ENCODE measurements at regions not wholly inside any gene's neighbourhood (a gene's known extent, or its start where the extent isn't known, plus 50 kb on each side); places are given as distances from the start of the nearest gene placed in this dataset.

DNA sequence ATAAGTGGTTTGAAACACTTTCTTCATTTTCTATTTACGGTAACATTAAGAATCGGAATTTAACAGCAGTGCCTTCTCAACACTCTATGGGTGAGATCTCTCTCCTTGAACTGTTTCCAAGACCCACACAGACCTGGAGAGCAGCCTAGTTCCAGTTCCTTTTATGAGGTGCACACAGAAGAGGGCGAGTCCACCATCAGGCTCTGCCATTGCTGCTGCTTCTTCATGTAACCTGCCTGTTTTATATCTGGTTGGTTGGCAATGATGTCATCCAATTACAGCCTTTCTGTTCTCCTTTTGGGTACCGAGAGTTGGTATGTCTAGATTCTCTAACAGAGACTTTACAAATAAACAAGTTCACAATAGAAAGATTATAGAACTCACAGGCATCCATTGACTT lies 225.7 kb downstream of the UTP18 start:
- DNase-seq (ENCODE audit: low read depth in 2 of 3, low spot score in 1 of 3), result no peak

DNA sequence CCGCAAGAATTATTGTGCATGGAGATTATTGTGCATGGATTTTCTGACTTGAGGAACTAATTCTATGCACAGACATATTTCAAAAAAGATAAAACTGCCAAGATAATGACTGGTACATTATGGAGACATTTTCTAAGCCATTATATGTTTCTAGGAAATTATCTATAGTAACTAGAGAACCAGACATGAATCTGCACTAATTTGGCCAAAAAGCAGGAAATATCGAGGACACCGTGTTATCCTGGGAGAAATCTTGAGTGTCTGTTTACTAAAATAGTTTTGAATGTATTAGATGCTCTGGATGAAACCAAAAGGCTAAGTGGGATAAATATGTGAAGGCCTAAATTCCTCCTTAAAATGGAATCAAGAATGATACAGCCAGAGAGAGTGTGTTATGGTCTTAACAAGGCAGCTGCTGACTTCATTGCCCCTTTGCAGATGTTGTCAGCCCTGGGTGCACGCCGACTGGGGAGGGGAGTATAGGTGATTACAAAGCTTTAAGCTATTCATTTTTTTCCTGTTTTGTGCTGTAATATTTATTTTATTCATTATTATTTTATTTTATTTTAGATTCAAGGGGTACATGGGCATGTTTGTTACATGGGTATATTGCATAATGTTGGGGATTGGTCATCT lies 226.7 kb downstream of the UTP18 start:
- DNase-seq (ENCODE audit: low read depth in 2 of 3, low spot score in 1 of 3), result no peak

DNA sequence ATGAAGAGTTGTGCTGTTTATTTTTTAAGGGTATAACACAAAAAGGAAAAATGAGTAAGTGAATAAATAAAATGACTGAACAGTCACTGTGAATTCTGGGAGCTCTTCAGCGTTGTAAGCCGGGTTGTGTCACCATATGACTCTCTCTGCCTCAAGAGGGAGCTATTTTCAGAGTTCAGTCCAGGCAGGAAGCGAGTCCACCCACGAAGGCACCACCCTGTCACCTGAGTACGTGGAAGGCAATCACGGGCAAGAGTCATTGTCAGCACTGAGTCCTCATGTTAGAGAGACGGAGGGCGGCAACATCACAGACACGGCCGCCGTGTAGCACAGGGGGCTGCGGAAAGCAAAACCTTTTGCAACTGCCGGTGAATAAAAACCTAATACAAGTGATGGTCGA lies 227.6 kb downstream of the UTP18 start:
- peak in 2 of 3 donors; percentile 8 to 15 for DNase-seq (ENCODE audit: low read depth in 2 of 3, low spot score in 1 of 3)

DNA sequence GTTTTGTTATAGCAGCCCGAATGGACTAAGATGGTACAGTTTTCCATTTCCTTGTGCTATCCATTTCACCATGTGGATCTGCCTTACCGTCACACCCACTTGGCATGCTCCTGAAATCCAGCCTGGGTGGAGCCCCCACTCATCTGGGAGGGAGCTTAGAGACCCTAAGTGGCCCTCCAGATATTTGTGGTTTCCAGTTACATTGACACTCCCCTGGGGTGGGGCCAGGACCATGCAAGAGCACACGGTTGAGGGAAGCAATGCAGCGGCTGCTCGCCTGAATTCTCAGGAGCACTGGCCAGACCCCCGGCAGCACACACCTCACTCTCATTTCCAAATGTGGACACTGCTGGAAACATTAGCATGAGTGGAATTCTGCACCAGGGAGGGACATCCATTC lies 231.1 kb downstream of the UTP18 start:
- DNase-seq (ENCODE audit: low read depth in 2 of 3, low spot score in 1 of 3), result no peak

DNA sequence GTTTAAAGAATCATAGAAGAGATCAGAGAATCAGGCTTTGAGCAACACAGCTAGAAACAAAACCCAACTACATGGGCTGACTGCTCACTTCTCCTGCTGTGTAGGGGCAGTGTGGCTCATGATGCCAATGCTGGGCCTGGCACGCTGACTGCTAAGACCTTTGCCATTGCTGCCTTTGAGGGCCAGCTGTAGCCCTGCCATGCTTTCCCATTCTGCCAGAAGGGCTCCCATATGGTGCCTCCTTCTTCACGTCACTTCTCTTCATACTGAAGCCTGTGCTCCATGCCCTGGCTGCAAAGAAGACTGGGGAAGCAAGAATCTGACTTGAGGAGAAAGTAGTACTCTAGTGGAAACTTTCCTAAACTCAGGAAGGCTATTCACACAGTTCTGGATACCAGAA lies 232.9 kb downstream of the UTP18 start:
- no peak for DNase-seq (ENCODE audit: low read depth in 2 of 3, low spot score in 1 of 3)

DNA sequence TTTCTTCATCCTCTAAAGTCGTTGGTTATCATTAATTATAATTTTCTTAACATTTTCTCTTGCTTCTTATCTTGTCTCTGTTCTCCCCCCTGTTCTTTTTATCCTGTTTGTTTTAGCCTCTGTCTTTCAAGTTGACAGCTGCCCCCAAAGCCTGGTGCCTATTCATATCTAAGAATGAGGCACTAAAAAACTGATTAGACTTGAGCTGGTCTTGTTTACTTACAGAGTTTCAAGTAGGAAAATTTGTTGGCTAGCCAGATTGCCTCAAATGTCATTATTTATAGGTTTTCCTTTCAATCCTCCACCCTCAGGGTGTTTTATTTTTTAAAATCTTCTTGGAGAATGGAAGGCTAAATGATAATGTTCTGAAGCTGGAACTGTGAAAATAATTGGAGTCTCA lies 236.0 kb downstream of the UTP18 start:
- no peak for DNase-seq (ENCODE audit: low read depth in 2 of 3, low spot score in 1 of 3)

DNA sequence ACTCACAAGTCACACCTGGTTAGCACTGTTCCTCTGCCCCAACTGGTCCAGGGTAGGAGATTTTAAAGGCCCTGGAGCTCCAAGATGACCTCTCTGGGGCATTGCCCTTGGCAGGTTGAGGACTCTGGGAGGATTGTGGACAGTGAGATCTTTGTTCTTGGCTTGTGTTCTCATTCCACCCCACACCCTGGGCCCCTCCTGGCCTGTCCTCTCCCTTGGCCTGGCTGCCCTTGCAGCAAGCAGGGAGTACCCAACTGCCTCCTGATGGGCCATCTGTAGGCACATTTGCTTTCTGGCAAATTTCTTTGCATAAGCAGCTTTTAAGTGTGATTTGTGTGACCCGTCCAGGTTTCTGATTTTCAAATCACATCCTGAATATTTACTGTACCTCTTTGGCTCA lies 239.6 kb downstream of the UTP18 start:
- no peak for DNase-seq (ENCODE audit: low read depth in 2 of 3, low spot score in 1 of 3)

DNA sequence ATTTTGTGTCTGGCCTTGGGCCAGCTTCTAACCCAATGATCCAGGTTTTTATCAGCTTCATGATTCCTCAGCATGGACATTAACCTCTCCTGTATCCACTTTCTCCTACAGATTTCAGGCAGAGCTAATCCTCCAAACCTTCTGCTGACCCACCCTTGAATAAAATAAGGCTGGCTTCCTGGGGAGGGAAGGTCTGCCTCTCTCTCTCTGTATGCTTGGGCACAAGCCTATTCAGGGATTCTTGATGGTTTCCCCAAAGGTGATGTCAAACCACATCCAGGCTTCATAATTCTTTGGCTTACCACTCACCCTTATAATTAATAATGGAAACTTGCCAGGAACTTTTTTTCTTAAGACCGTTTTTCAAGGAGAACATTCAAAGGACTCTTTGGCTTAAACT lies 240.1 kb downstream of the UTP18 start:
- DNase-seq (ENCODE audit: low read depth in 2 of 3, low spot score in 1 of 3), result no peak

DNA sequence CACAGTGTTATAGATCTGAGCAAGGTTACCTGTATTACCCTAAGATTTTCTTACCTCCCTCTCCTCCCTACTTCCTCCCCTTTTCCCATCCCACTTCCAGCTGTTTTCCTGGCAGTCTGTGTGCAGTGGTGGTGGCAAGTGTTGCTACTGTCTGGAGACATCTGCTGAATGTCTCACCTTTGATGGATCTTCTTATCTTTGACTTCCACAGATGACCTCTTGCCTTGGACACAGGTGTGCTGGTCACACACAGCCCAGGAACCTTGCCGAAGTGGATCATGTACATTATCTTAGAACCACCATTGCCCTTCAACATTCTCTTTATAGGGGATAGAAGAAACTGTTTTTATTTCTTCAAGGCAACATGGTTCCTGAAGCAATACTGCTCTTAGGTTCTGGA lies 245.1 kb downstream of the UTP18 start:
- DNase-seq (ENCODE audit: low read depth in 2 of 3, low spot score in 1 of 3), result no peak

DNA sequence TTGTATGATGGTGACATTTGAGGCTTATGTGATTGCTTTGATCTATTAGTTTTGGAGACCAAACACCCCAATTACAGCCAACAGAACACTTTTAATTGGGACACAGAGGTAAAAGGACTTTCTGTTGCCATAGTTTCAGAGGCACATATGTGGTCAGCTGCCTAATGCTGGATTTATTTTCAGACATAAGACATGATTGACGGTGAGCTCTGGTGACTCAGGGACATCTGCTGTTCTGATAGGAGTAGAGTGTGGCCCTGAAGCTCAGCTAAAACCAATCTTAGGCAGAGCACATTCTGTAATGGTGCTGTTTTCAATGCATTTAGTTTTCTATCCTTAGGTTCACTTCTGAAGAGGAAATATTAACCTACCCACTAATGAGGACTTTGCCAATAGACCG lies 247.1 kb downstream of the UTP18 start:
- no peak for DNase-seq (ENCODE audit: low read depth in 2 of 3, low spot score in 1 of 3)

DNA sequence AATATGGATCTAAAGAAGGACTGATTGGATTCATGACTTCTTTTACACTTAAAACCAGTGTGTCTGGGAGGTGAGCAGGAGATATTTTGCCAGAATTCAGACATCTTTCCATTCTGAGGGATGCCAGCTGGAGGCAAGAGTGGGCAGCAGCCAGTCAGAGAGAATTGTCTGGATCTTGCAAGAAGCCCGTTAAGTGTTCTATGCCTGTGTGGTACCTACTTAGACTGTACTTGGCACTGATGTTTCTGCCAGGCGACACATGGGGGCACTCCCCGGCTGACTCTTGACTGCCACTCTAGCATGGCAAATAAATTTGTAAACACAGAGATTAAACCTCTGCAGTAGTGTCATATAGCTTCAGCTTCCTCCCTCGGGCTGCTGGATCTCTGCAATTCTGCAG lies 247.7 kb downstream of the UTP18 start:
- DNase-seq (ENCODE audit: low read depth in 2 of 3, low spot score in 1 of 3), result no peak

DNA sequence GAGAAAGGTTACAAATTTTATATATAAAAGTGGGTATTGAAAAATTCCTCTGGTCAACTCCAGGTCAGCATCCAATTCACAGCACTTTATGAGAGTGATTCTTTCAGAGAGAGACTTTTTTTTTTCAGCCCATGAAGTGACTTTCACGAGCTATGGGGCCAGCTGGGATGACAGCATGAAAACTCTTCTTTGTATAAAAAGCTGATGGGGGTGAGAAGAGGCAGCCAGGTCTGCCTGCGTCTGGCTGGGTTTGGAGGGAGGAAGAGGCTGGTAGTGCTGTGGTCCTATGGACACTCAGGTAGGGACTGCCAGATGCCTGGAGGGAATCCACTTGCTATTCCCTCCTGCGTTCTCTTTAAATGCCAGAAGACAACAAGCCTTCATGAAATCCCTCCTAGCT lies 250.6 kb downstream of the UTP18 start:
- DNase-seq (ENCODE audit: low read depth in 2 of 3, low spot score in 1 of 3), result no peak

DNA sequence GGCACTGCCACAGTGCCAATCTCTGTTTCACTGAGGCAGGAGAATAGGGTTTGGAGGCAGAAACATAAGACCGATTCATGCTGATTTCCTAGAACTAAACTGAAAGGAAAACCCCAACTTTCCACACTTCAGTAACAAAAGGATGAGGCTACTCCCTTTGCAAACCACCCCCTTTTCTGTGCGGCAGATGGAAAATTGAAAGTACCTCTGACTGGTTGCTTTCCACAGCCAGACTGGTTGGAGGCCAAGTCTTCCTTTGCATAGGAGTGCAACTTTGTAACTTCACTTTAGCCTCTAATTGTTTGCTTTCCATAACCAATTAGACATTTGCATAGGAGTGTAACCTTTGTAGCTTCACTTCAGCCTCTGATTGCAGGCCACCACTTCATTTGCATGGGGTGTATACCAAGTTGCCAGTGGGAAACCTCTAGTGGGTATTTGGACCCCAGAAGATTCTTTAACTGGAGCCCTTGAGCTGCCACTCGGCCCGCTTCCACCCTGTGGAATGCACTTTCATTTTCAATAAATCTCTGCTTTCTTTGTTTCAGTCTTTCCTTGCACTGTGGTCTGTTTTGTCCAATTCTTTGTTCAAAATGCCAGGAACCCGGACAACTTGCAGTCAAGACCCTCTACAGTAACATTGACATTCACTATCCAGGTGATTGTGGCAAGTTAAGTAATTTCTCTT lies 252.0 kb downstream of the UTP18 start:
- DNase-seq (ENCODE audit: low read depth in 2 of 3, low spot score in 1 of 3), result no peak

DNA sequence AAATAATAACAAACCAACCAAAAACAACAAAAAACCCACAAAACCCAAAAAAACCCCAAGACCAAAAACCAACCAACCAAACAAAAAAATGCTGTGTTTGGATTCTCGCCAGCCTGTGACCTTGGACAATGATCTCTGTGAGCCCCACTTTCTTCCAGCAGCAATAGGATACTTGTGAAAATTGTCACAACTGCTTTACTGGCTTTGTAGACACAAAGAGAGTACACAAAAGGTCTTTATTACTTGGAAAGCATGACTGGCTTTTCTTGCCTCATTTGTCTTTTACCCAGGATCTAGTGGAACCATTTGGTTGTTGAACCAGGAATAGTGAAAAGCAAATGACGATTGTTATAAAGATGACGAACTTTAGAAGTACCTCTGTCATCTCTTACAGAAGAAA lies 256.6 kb downstream of the UTP18 start:
- DNase-seq (ENCODE audit: low read depth in 2 of 3, low spot score in 1 of 3), result no peak

DNA sequence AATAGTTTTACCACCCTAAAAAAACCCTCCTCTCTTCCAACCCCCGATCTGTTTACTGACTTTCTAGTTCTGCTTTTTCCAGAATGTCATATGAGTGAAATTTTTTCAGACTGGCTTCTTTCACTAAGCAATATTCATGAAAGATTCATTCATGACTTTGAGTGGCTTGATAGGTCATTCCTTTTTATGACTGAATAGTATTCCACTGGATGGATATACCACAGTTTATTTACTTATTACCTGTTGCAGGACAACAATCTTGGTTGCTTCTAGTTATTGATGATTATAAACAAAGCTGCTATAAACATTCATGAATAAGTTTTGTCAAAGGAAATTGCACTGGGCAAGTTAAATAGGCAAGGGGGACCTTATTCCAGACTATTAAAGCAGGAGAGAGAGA lies 264.2 kb downstream of the UTP18 start:
- no peak for DNase-seq (ENCODE audit: low read depth in 2 of 3, low spot score in 1 of 3)

DNA sequence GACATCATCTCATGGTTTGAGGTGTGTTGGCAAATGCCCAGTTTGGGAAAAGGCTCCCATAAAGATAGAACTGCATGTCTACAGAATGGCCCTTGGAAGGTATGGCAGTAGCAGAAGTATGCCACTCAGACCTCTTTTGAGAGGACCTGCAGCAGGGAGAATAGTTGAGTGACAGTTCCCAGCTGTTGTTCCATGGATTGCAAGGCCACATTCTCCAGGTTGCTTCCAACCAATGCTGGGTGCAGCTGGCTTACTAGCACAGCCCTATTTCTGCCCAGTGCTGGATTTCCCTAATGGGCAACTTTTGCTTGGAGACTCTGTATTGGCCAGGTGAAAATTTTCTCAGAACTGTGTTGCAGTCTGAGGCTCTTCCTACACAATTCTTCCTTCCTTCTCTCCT lies 266.2 kb downstream of the UTP18 start:
- no peak for DNase-seq (ENCODE audit: low read depth in 2 of 3, low spot score in 1 of 3)

DNA sequence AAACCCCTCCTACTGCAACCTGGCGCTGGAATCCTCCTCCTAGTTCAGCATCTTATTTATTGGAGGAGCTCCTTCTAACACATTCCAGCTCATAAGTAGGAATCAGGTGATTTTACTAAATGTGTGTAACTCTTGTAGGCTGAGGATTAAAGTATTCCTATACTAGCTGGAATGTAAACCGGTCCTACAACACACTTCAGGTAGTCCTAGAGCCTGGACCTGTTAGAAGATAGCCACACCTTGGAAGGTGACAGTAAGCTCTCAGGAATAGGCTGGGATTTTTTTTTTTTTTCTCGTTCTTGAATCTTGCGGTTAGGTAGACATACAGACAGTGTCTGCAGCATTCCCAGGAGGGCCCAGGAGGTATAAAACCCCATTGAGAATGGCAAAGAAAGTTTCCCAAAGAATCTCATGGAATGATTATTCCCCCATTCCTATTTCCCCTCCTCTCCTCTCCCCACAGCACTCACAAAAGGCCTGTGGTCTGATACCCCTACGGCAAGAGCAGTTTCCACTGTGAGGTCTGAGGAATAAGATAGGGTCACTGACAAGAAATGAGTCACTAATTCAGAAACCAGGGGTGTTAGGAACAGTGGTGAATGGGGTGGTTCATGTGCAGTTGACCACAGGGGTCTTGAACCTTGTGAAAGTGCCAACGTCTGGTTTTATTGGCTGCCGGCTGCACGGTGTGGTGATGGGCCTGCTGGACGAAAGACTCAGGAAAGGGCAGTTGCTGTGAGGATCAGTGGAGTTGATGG lies 267.1 kb downstream of the UTP18 start:
- DNase-seq (ENCODE audit: low read depth in 2 of 3, low spot score in 1 of 3), result no peak

DNA sequence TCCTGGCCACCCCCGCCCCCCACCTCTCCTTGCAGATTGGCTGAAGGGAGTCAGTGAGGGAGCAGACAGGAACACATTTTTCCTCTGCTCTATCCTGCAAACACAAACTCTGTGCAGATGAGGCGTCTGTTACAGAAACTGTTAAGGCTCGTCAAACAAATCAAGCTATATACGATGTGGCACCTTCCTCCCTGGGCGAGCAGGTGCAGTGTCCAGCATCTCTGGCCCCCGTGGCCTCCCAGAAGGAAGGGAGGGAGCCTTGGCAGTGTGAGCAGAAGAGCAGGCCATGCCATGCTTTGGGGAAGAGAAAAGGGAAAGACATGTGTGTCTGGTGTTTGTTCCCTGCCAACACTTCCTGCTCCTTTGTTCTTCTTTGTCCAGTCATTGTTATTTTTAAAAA lies 267.8 kb downstream of the UTP18 start:
- DNase-seq (ENCODE audit: low read depth in 2 of 3, low spot score in 1 of 3), result no peak

DNA sequence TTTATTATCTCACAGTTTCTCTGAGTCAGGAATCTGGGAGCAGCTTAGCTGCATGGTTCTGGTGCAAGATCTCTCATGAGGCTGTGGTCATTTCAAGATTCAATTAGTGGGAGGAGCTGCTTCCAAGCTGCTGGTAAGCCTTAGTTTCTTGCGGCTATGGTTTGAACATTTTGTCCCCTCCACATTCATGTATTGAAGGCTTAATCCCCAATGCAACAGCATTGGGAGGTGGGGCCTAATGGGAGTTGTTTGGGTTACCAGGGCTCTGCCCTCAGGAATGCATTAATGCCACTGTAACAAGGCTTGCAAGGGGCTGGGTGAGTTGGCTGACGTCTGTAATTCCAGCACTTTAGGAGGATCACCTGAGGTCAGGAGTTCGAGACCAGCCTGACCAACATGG lies 272.9 kb downstream of the UTP18 start:
- no peak for DNase-seq (ENCODE audit: low read depth in 2 of 3, low spot score in 1 of 3)

DNA sequence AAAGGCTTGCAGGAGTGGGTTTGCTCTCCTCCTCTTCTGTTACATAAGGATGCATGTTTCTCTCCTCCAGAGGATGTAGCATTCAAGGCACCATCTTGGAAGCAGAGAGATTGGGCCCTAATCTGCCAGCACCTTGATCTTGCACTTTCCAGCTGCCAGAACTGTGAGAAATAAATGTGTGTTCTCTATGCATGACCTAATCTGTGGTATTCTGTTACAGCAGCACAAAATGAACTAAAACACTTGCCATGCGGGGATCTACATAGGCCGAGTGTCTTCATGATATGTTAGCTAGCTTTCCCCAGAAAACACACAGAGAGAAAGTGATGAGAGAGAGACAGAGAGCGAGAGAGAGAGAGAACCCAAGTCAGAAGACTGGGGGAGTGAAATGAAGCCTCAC lies 273.5 kb downstream of the UTP18 start:
- DNase-seq (ENCODE audit: low read depth in 2 of 3, low spot score in 1 of 3), result no peak

DNA sequence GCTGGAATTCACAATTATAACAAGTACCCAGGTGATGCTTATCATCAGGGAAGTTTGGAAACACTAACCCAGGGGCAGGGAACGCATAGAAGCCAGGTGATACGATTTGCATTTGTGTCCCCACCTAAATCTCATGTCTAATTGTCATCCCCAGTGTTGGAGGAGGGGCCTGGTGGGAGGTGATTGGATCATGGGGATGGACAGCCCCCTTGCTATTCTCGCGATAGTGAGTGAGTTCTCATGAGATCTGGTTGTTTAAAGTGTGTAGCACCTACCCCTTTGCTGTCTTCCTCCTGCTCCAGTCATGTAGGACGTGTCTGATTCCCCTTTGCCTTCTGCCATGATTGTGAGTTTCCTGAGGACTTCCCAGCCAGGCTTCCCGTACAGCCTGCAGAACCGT lies 276.3 kb downstream of the UTP18 start:
- no peak for DNase-seq (ENCODE audit: low read depth in 2 of 3, low spot score in 1 of 3)

DNA sequence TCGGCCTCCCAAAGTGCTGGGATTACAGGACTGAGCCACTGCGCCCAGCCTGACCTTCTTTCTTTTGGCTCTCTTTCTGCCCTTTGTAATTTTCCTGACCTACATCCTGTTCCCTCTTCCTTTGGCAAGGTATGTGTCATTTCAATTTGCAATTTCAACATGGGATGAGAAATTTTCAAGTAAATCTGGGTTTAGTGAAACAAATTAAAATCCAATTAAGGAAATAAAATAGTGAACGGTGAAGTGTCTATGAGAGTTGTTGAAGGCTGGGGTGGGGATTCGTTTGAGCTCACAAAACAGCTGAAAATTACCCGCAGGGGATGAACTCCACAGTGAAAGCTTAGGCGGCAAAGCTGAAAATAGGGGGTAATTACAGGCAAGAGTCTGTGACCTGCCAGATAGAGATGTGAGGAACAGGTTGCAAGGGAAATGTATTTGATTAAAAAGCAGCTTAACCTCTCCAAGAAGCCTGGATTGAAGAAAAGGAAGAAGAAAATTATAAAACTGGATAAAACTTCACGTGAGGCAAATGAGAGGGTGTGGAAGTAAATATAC lies 277.7 kb downstream of the UTP18 start:
- no peak for DNase-seq (ENCODE audit: low read depth in 2 of 3, low spot score in 1 of 3)
